Upper lobe of left lung (tissue), 4 donors: ENCODE measurements at regions not wholly inside any gene's neighbourhood (a gene's known extent, or its start where the extent isn't known, plus 50 kb on each side); places are given as distances from the start of the nearest gene placed in this dataset.

Source experiments
- CTCF ChIP-seq, 6 experiments: fragments of 450-650 bp in 4 of 6; fragments of 200-600 bp in 2 of 6; sonication (generic) in 2 of 6; IDR thresholded peaks; one replicate each; pipeline ENCODE4 v1.5.1; 2016 to 2019; ENCODE audit warnings: antibody characterized with exemption in 6 of 6
- POLR2A ChIP-seq, 4 donors: fragments of 450-650 bp; IDR thresholded peaks; one replicate each; pipeline ENCODE4 v1.5.1; 2016 to 2017; ENCODE audit warnings: antibody characterized with exemption in 4 of 4, mild to moderate bottlenecking in 2 of 4

GRCh38 chr11:28976801-28977145 is 868.6 kb downstream of the METTL15 start:
- TF ChIP-seq CTCF (IDR thresholded peaks at IDR 0.05) (no peak), POLR2A (IDR thresholded peaks at IDR 0.05) (no peak)
